ENCODE measurements at regions not wholly inside any gene's neighbourhood (a gene's known extent, or its start where the extent isn't known, plus 50 kb on each side); places are given as distances from the start of the nearest gene placed in this dataset.
"Not testable (repeated sequence)": the region's sequence is repeated elsewhere in the genome, so short reads cannot be mapped to it uniquely, and the experiment has no call there.

DNA sequence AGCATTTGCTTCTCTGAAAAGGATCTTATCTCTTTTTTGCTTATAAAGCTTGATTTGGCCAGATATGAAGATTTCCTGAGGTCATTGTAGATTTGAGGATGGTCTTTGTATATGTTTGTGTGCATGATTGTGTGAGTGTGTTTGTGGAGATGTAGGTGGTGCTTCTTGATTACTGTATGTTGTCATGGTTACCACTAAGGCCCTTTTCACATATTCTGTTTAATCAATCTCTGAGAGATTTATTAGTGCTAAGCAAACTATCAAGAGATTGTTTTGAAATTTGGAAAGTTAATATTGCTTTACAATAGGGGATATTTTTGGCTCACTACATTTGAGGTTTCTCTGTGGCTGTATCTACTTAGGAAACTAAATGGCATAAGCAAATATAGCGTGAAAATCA lies 191.7 kb downstream of the S1PR1 start:
- DNase-seq = no peak

DNA sequence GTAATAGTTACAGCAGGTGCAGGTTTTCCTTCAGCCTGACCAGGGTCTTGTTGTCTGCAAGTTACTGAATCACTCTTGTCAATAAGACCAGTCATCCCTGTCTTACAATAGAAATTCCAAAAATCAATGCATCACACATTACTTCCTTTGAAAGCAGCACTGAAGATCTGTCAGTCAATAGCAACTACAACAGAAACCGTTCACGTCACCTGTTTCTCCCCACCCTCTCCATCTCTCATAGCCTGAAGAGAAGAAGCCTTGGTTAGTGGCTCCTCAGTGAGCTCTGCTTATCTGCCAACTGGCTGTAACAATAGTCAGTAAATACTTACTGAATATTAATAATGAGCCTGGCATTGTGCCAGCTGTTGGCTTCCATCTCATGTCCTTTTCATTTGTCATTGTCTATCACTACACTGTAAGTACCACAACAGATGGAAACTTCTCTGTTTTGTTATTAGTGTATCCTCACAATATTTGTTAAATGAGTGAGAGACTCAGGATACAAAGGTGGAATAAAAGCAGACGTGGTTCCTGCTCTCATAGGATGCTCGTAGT lies 195.2 kb downstream of the S1PR1 start:
- no peak for DNase-seq

DNA sequence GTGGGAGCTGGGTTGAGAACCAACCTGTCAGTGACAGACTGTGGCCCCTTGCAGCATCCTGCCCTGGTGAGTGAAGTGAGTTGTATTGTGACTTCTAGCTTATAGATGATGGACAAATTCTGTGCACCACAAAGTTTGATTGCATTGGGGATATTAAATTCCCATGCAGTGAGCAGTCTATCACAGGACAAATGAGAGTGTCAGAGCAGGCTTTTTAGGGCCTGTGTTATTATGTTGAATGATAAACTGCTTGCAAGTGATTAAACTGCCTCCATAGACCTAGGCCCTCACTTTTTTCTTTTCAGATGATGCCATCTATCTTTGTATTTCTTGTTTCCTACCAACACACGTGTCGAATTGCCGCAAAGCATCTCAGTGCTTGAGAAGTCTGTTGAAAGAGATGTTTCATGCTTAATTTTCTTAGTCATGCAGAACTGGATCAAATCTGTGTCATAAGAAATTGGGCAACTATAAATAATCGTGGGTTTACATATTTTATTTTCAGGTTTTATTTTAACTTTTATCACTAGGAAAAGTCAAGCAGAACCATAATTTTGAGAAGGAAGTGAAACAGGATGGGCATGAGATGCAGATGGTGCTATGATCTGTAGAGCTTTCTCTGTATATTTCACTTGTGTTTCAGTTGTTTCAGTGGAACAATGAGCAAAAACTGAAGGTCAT lies 199.2 kb downstream of the S1PR1 start:
- no peak for DNase-seq

DNA sequence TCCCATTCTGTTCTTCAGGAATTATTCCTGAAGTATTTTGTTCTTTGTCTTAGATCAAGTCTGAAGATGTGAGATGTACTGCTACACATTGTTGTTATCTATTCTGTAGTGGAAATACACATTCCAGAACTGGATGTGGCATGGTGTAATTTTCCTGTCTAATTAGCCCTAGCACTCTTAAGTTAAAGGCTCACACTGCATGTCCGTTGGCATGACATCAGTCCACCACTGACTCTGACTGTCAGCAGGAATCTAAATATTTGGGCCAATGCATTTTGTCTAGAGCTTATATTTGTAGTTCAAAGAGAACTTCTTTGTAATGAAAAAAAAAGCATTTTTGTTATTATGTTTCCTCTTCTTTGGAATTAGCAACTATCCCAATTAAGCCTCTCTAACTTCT lies 201.0 kb downstream of the S1PR1 start:
- no peak for DNase-seq

DNA sequence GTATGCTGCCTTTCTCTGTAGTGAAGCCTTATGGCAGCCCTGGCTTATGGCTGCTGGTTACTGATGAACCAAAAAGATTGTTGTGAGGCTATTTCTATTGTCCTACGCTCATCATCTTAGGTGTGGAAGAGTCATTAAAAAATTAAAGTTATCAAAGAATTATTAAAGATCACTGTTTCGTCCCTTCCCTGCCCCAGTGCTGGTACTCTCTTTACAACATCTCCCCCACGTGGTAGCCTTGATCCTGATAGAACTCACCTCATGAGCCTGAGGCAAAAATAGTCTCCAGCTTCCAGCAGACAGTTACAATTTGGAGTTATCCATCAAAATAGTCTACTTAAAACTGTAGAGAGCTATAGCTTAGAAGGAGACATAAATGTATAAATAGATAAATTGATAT lies 201.5 kb downstream of the S1PR1 start:
- DNase-seq = no peak

DNA sequence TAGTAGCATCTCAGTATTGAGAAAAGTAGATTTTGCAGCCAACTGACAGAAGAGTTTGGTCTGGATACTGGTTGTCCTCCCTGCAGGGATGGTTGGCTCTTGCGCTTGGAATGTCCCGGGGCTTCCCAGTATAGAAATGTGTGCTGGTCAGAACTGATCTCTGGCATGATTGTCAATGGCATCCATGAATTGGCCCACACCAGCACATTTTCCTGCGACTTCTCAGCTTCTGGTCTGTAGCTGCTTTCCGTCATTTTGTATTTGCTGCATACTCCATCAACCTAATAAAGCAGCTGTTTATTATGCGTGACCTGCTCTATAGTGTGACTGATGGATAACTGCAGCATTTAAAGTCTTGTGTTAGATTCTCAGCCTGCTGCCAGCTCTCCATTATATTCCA lies 203.7 kb downstream of the S1PR1 start:
- no peak for DNase-seq

DNA sequence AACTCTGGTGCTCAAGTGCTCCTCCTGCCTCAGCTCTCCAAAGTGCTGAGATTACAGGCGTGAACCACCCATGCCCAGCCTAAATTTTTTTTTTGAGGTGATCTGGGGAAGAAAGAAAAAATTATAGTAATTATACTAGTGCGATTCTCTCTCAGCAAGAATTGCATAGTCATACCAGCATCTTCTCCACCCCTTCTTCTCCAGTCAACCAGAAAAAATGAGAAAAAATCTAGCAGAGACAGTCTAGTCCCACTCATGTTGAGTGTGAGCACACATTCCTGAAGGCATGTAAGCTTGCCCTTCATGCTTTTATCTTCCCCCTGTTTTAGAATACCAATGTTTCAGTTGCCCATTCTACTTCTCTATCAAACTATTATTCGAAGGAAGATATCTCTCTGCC lies 207.6 kb downstream of the S1PR1 start:
- no peak for DNase-seq

DNA sequence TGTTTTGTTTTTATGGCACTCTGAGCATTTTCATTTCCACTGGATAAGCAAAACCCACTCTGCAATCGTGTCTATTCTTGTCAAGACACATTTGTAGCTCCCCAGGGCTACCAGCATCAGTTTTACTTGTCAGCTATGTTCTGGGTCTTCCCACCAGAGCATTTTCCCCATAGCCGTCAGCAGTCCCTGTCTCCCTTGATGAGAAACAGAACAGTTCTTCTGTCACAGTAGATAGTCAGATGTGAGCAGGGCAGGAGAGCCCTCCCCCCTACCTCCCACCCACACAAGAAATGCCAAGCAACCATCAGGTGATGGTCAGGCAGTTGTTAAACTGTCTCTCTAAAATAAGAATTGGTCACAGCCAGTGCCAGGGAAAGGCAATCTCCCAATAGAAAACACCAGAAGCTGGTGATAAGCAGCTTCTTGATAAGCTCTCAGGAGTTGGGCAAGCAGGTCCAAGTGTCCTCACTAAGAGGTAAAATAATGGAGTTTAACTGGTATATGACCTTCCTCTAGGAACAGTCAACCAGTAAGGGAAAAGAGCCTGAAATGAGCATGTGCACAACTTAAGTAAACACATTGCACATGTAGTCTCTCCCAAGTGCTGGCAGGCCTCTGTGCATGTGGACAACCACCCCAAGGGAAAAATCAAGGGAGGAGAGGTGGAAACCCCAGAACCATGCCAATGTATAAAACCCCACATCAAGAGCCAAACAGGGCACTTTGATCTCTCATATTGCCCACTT lies 208.2 kb downstream of the S1PR1 start:
- DNase-seq = no peak

DNA sequence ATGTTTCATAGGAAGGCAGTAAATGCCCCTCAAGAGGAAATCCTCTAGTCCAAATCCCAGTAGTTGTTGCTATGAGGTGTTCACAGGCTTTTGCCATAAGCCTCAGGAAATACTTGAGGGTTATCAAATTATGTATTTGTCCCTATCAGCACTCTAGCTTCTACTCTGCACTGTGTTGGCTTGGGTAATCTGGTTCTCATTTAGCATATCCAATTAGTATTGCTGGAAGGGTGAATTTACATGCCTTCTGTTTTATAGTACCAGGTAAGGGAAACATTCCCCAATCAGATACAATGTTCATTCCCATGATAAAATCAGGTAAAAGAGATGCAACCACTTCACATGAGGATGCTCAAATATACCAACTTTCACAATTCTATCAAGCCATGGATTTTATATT lies 211.2 kb downstream of the S1PR1 start:
- DNase-seq = no peak

DNA sequence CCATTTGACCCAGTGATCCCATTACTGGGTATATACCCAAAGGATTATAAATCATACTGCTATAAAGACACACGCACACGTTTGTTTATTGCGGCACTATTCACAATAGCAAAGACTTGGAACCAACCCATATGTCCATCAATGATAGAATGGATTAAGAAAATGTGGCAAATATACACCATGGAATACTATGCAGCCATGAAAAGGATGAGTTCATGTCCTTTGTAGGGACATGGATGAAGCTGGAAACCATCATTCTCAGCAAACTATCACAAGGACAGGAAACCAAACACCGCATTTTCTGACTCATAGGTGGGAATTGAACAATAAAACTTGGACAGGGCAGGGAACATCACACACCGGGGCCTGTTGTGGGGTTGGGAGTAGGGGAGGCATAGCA lies 213.9 kb downstream of the S1PR1 start:
- not testable (repeated sequence) for DNase-seq

DNA sequence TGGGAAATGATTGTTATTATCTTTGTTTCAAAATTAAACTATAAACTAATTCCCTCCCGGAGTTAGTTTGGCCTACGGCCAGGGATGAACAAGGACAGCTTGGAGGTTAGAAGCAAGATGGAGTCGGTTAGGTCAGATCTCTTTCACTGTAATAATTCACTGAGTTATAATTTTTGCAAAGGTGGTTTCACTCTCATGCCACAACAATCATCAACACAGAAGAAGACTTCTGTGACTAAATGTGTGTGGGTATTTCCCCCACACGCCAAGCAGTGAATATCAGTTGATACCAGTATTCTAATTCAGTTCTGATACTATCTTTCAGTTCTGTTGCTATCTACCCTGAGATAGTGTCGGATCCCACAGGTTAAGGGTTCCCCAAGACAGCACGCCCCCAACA lies 215.1 kb downstream of the S1PR1 start:
- no peak for DNase-seq

DNA sequence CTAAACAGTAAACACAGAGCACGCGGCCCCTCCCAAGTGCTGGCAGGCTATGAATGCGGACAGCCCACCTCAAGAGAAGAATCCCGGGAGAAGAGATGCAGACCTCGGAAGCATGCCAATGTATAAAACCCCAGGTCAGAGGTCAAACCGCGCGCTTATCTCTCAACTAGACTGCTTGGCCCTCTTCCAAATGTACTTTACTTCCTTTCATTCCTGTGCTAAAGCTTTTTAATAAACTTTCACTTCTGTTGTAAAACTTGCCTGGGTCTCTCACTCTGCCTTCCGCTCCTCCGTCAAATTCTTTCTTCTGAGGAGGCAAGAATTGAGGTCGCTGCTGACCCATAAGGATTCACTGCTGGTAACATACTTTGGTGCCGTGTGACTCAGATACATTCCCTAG lies 216.0 kb downstream of the S1PR1 start:
- DNase-seq = no peak

DNA sequence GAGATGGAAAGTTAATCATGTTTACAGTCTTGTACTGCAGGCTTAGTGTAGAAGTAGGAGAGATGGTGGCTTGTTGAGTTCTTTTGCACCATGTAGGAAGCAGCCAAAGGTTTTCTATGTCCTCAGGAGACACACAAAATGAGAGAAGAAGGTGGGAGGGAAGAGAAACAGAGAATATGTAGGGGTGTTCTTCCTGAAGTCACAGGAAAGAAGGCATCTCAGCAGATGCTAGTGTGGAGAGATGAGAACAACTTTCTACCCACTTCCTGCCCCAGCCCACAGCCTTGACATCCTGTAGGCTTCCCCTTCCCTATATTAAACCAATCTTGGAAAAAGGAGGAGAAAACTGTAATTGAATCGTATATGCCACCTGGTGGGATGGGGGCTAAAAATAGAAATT lies 217.0 kb downstream of the S1PR1 start:
- DNase-seq = no peak

DNA sequence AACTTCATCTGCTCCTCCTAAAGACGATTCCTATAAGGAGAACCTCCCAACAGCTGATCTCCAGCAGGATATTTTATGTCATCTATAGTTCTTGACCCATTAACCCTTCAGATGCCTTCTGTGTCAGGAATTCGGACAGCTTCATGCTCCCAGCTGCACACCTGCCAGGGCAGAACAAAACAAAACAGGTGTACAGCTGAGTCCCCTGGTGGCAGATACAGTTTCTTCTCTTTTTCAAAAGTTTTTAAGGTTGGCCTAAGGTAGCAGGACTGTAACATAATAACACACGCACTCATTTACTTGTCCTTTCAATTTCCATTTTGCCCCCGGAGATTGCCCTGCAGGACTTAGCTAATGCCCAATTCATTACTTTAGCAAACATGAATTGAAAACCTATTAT lies 218.3 kb downstream of the S1PR1 start:
- DNase-seq = no peak

DNA sequence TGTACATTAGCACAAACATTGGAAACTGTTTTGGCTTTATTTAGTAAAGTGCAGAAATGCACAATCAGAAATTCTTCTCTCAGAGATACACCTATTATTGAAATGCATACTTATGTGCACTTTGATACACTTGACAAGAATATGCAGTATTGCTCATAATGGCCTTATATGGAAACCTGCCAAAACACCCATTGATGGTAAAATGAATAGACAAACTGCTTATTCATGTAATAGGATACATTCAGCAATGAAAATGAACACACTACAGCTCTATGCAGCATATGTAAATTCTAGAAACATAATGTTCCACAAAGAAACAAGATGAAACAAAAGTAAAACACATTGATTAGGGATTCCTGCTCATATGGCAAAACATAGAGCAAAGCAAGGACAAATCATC lies 223.9 kb downstream of the S1PR1 start:
- no peak for DNase-seq

DNA sequence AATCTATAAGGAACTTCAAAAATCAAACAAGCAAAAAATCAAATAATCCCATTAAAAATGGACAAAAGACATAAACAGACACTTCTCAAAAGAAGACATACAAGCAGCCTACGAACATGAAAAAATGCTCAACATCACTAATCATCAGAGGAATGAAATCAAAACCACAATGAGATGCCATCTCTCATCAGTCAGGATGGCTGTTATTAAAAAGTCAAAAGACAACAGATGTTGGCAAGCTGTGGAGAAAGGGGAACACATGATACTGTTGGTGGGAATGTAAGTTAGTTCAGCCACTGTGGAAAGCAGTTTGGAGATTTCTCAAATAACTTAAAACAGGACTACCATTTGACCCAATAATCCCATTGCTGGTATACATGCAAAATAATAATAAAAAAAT lies 226.4 kb downstream of the S1PR1 start:
- DNase-seq = no peak

DNA sequence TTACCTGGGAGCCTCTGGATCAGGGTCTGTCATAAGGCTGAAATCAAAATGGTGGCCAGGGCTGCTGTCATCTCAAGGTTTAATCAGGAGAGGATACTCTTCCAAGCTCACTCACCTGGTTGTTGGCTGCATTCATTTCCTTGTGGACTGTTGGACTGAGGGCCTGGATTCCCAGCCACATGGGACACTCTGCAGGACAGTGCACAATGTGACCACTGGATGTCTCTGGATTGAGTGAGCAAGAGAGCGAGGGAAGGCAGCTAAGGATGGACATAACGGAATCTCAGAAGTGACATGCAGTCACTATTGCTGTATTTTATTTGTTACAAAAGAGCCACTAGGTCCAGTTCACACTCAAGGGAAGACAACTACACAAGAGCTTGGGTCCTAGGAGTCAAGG lies 229.1 kb downstream of the S1PR1 start:
- no peak for DNase-seq

DNA sequence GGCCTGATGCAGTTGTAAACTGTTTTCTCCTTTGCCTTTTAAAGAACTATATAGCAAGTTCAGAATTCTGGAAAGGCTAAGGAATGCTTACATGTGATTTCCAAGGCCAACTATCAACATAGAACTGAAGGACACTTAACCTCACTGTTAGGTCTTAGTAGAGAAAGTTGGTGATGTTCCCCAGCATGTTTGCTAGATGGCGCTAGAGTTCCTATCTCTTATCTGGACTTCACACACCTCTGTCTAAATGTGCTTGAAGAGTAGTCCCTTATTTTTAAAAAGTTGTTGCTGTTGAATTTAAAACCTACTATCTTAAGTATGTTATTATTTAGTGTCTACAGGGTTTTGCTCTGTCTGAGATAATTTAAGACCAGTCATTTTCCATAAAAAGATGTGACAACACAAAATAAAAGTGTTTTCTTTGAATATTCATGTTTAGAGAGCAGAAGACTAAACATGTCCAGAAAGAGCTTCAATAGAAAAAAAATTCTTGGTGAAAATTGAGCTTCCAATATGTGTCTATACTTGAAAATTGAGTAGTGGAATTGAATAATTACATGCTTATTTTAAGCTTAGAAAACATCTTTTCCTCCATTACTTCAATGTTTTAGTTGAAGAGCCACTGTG lies 237.3 kb downstream of the S1PR1 start:
- DNase-seq = peak; percentile 8

DNA sequence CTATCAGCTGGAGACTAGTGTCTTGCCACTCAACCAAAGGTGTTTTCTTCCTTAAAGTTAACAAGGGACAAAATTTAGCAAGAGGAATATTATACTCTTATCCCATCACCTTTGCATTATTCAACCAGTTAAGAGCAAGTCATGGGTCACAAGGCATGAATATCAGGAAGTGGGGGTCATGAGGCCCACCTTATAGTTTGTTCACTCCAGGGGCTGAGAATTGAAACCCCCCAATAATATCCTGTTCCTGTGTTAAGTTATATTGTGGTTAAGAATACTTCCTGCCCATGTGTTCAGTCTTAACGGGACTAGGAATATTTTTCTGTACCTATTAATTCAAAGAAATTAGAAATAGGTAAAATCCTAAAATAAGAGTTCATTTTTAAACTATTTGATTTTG lies 239.7 kb downstream of the S1PR1 start:
- no peak for DNase-seq

DNA sequence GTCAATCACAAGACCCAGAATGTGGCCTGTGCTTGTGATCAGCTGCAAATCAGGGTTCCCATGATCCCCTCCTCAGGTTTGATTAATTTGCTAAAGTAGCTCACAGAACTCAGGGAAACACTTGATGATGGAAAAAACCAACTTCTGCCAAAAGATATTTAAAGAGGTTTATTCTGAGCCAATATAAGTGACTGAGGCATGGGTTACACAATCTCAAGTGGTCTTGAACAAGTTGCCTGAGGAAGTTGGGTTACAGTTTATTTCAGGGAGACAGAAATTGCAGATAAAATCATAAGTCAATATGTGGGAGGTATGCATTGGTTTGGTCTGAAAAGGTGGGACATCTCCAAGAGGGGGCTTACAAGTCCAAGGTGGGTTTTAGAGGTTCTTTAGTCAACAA lies 243.1 kb downstream of the S1PR1 start:
- DNase-seq = no peak

DNA sequence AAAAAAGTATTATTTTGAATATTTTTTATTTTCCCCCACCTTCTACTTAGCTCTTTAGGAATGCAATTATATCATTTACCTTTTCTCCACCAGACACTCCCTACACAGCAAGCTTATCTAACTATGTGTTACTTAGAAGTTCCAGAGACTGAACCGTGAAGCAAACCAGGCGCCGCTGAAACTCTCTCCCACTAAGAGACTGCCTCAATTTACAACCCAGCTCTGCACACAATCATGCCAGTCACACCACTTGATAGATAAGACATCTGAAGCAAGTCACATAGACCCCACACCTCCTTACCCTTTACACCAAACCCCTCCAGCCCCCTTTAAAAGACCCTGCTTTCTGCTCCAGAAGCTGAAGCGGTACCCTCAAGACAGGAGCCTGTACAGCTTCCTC lies 245.5 kb downstream of the S1PR1 start:
- no peak for DNase-seq

DNA sequence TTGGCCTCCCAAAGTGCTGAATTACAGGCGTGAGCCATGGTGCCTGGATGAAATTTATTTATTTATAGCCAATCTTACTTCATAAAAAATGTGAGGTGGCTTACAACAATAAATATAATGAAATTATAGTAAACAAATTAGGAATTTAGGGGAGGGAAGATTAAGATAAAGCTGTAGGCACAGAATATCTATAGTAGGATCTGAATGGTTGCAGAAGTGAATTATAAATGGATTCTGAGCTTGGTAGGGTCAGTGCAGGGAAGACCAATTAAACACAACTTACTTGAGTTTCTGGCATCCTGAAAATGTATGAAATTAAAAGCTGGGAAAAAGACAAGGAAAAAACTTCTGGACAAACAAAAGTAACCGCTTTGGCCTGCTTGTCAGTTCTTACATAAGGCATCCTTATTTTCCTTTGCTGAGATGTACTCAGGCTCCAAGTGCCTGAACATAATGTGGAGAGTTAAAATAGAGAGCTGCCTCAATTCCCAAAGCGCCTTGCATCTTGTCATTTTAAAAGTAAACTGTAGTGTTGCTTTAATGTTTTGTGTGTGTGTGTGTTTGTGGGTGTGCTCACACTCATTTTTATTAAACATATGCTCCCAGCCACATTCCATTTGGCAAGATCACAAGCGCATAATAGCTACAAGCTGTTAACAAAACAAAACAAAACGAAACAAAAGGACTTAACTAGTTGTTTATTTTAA lies 247.3 kb downstream of the S1PR1 start:
- no peak for DNase-seq

DNA sequence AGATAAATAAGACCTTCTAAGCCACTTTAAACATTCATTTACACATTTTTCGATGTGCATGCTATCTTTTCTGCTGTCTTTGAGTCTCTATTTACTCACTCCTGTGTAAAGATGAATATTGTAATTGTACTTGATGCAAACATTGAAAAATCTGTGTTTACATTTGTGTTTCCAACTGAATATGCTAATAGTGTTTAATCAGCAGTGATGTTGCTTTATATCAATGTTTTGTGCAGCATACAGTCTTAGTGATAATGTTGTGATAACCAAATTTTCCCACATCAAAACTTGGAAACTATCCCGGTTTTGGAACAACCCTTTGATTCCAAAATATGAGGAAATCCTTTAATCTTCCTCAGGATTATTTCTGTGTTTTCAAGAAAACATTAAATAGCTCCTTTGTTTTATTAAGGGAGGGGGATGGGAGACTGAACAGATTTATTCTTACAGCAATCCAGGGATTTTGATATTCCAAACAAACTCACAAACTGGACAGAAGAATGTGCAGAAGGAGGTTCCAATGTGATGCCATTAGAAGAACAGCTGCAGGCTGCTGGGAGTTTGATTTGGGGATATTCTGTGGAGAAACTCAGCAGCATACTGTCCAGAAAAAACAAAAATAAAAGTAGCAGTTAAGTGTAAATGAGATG lies 248.0 kb downstream of the S1PR1 start:
- no peak for DNase-seq

Data from NCI-H2081 treated with DMSO at 0.1 percent for 48 hours (cell line).